Suprapubic skin (tissue), 4 donors: ENCODE measurements at regions not wholly inside any gene's neighbourhood (a gene's known extent, or its start where the extent isn't known, plus 50 kb on each side); places are given as distances from the start of the nearest gene placed in this dataset.

Source experiments
- DNase-seq, 2 donors: peaks; one replicate each; pipeline ENCODE4 v3.0.0-alpha.2; 2019; ENCODE audit warnings: low spot score in 2 of 2
- H3K27ac ChIP-seq: fragments of 200-600 bp; sonication (generic); one replicate; pipeline ENCODE4 v1.5.1; 2019
- H3K27me3 ChIP-seq: fragments of 200-600 bp; sonication (generic); one replicate; pipeline ENCODE4 v1.5.1; 2019
- H3K36me3 ChIP-seq: fragments of 200-600 bp; sonication (generic); one replicate; pipeline ENCODE4 v1.5.1; 2019
- H3K4me1 ChIP-seq: fragments of 200-600 bp; sonication (generic); one replicate; pipeline ENCODE4 v1.5.1; 2019
- H3K4me3 ChIP-seq: fragments of 200-600 bp; sonication (generic); one replicate; pipeline ENCODE4 v1.5.1; 2019; ENCODE audit warnings: mild to moderate bottlenecking
- H3K9me3 ChIP-seq: fragments of 200-600 bp; sonication (generic); one replicate; pipeline ENCODE4 v1.5.1; 2019
- EP300 ChIP-seq: sonication (generic); formaldehyde crosslinking; IDR thresholded peaks from one replicate; pipeline ENCODE4 v1.6.1; 2017; ENCODE audit warnings: antibody characterized with exemption
- POLR2A ChIP-seq, 2 donors: fragments of 450-650 bp; IDR thresholded peaks; one replicate each; pipeline ENCODE4 v1.6.1; 2017; ENCODE audit warnings: antibody characterized with exemption in 2 of 2, mild to moderate bottlenecking in 2 of 2, moderate library complexity in 2 of 2
- POLR2AphosphoS5 ChIP-seq, 3 donors: sonication (generic); formaldehyde crosslinking; IDR thresholded peaks; one replicate each; pipeline ENCODE4 v1.6.1; 2017; ENCODE audit warnings: antibody characterized with exemption in 3 of 3
- WGBS: methylation state at CpG from one replicate; pipeline ENCODE4 v1.1.5; 2018; 5-methylcytosine and 5-hydroxymethylcytosine counted together
- TF ChIP-seq, protein P1 (sequence below), 2 donors: fragments of 200-600 bp in 1 of 2; fragments of 450-650 bp in 1 of 2; sonication (generic) in 1 of 2; IDR thresholded peaks; one replicate each; pipeline ENCODE4 v1.5.1; 2016 to 2019; ENCODE audit warnings: antibody characterized with exemption in 2 of 2, mild to moderate bottlenecking in 1 of 2, moderate library complexity in 1 of 2

DNA sequence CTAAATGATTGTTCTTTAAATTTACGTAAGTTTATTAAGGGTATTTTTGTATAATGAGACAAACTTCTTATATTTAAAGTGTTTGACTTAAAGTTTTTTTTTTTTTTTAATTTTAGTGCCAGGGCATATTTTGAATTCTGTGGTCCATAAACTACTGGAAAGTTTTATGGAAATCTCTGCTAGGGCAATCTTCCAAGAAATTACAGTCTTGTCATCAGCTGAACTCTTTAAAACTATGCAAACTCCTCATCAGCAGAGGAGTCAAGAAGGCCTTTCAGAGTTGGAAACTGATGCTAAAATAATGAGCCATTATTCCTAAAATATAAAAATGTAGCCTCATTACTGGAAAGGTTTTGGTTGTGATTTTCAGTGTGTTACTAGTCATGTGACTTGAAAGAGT is 1201.9 kb downstream of the BRINP3 start:
- 81% methylated on average over 1 of the region's 1 CpG for WGBS
- no peak overlapping the region for H3K27ac ChIP-seq
- no peaks in the 10 kb centered on the region for H3K9me3 ChIP-seq
- no peaks in the 10 kb centered on the region for H3K36me3 ChIP-seq
- no peak for DNase-seq
- TF ChIP-seq POLR2AphosphoS5 (IDR thresholded peaks at IDR 0.05) (no peak), POLR2A (IDR thresholded peaks at IDR 0.05) (no peak), EP300 (no peak)
- TF ChIP-seq, protein P1, sequence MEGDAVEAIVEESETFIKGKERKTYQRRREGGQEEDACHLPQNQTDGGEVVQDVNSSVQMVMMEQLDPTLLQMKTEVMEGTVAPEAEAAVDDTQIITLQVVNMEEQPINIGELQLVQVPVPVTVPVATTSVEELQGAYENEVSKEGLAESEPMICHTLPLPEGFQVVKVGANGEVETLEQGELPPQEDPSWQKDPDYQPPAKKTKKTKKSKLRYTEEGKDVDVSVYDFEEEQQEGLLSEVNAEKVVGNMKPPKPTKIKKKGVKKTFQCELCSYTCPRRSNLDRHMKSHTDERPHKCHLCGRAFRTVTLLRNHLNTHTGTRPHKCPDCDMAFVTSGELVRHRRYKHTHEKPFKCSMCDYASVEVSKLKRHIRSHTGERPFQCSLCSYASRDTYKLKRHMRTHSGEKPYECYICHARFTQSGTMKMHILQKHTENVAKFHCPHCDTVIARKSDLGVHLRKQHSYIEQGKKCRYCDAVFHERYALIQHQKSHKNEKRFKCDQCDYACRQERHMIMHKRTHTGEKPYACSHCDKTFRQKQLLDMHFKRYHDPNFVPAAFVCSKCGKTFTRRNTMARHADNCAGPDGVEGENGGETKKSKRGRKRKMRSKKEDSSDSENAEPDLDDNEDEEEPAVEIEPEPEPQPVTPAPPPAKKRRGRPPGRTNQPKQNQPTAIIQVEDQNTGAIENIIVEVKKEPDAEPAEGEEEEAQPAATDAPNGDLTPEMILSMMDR (IDR thresholded peaks at IDR 0.05): no peak
- H3K27me3 ChIP-seq: no peaks in the 10 kb centered on the region
- no peaks in the 10 kb centered on the region for H3K4me1 ChIP-seq
- H3K4me3 ChIP-seq: no peak overlapping the region

DNA sequence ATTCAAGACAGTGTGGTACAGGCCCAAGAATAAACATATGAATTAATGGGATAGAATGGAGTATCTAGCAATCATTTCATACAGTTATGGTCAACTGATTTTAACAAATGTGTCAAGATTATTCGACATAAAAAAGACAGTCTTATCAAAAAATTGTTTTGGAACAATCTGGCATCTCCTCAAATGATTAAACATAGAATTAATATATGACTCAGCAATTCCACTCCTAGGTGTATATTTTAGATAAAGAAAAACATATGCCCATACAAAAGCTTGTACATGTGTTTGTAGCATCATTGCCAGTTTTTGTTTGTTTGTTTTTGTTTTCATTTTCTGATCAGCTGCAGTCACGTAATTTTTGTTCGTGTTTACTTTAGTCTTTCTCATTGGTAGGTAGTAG is 1188.3 kb downstream of the BRINP3 start:
- TF ChIP-seq POLR2A (IDR thresholded peaks at IDR 0.05): no peak
- TF ChIP-seq EP300: no peak
- TF ChIP-seq POLR2AphosphoS5 (IDR thresholded peaks at IDR 0.05): no peak
- TF ChIP-seq, protein P1 (IDR thresholded peaks at IDR 0.05): no peak
- H3K4me3 ChIP-seq: no peak overlapping the region
- no peak for DNase-seq
- WGBS: 88% methylated on average over 3 of the region's 3 CpGs
- H3K36me3 ChIP-seq: no peaks in the 10 kb centered on the region
- no peaks in the 10 kb centered on the region for H3K9me3 ChIP-seq
- no peaks in the 10 kb centered on the region for H3K4me1 ChIP-seq
- no peak overlapping the region for H3K27ac ChIP-seq
- no peaks in the 10 kb centered on the region for H3K27me3 ChIP-seq

DNA sequence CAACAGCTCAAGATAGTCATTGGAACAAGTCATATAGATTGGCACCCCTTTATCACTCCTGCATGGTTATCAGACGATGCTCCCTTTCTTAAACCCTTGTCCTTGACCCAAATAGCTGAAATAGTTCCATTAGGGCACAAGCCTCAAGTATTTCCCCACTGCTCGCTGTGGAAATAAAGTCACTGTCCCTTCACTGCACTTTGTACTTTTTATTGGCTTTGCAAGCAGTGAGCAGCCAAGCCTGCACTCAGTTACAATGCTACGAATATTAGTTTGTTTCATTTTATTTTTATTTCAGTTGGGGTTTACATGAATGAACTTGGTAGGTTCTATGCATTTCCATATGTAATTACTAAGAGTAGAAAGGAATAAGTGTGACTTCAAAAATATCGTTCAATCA is 1176.4 kb downstream of the BRINP3 start:
- no peaks in the 10 kb centered on the region for H3K27me3 ChIP-seq
- DNase-seq: no peak
- no peak overlapping the region for H3K27ac ChIP-seq
- H3K9me3 ChIP-seq: no peaks in the 10 kb centered on the region
- H3K4me3 ChIP-seq: no peak overlapping the region
- H3K36me3 ChIP-seq: no peaks in the 10 kb centered on the region
- WGBS: 76% methylated on average over 4 of the region's 4 CpGs
- TF ChIP-seq POLR2AphosphoS5 (IDR thresholded peaks at IDR 0.05): no peak
- TF ChIP-seq, protein P1 (IDR thresholded peaks at IDR 0.05): no peak
- no peak for TF ChIP-seq POLR2A (IDR thresholded peaks at IDR 0.05)
- TF ChIP-seq EP300: no peak
- H3K4me1 ChIP-seq: no peaks in the 10 kb centered on the region

DNA sequence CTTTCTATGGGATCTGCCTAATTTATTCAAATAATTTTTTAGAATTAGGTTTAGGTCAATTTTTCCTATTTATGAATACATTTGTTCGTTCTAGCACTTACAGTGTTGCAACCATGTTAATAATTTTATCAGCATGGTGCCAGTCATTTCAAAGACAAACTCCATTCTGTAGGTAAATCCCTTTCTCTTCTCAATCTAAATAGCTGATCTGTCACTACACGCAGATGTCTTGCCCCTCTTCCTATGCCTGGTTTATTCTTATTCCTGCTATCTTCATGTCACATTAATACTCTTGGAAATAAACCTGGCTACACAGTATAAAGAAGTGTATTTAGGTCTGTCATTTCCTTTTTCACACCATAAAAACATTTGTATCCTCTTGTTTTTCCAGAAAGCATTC is 1172.4 kb downstream of the BRINP3 start:
- Histone ChIP-seq H3K27me3 (no peaks in the 10 kb centered on the region), H3K9me3 (no peaks in the 10 kb centered on the region), H3K36me3 (no peaks in the 10 kb centered on the region), H3K4me1 (no peaks in the 10 kb centered on the region), H3K27ac (no peak overlapping the region), H3K4me3 (no peak overlapping the region)
- DNase-seq: no peak
- TF ChIP-seq, protein P1 (IDR thresholded peaks at IDR 0.05): no peak
- no peak for TF ChIP-seq POLR2A (IDR thresholded peaks at IDR 0.05)
- TF ChIP-seq EP300: no peak
- TF ChIP-seq POLR2AphosphoS5 (IDR thresholded peaks at IDR 0.05): no peak
- 78% methylated on average over 2 of the region's 2 CpGs for WGBS

DNA sequence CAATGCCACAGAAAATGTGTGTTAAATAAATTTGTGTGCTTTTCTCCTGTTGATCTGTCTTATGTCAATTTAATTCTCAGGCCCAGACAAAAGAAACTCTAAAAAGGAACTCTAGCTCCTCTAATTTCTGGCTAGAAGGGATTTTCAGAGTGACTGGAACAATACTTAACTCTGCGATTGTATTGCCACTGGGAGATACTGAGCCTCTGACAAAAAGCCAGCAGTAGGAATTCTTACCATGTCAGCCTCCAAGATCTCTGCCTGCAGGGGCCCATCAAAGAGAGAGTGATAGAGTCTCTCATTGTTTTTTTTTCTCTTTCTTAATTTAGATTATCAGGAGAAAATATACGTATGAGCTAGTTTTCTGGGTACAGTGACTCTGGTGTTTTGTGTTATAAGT is 1165.7 kb downstream of the BRINP3 start:
- Histone ChIP-seq H3K27ac (no peak overlapping the region), H3K9me3 (no peaks in the 10 kb centered on the region), H3K27me3 (no peaks in the 10 kb centered on the region), H3K4me1 (no peaks in the 10 kb centered on the region), H3K4me3 (no peak overlapping the region), H3K36me3 (no peaks in the 10 kb centered on the region)
- TF ChIP-seq POLR2A (IDR thresholded peaks at IDR 0.05) (no peak), POLR2AphosphoS5 (IDR thresholded peaks at IDR 0.05) (no peak), EP300 (no peak)
- TF ChIP-seq, protein P1 (IDR thresholded peaks at IDR 0.05): no peak
- no peak for DNase-seq
- WGBS: 51% methylated on average over 2 of the region's 2 CpGs
